SK-N-MC (cell line): ENCODE measurements at regions not wholly inside any gene's neighbourhood (a gene's known extent, or its start where the extent isn't known, plus 50 kb on each side); places are given as distances from the start of the nearest gene placed in this dataset.

Source experiments
- EZH2 ChIP-seq: fragments of 200-600 bp; sonication (generic); IDR thresholded peaks from one replicate; pipeline ENCODE4 v1.6.1; 2017; ENCODE audit warnings: antibody characterized with exemption
- POLR2AphosphoS5 ChIP-seq: IDR thresholded peaks from 2 replicates; pipeline ENCODE4 v1.6.1; 2012; ENCODE audit warnings: mild to moderate bottlenecking, low read depth, low read length, borderline replicate concordance

GRCh38 chr5:29780401-29780800, 1413.1 kb upstream of the CDH6 start:
- TF ChIP-seq POLR2AphosphoS5 (no peak), EZH2 (no peak)
